ENCODE measurements at regions not wholly inside any gene's neighbourhood (a gene's known extent, or its start where the extent isn't known, plus 50 kb on each side); places are given as distances from the start of the nearest gene placed in this dataset.

- H3K36me3 Mint-ChIP-seq (ENCODE audit: unreplicated experiment) = no peaks in the 10 kb centered on the region
- no peaks in the 10 kb centered on the region for H3K9me3 Mint-ChIP-seq (ENCODE audit: unreplicated experiment)
- no peak overlapping the region for H3K4me3 Mint-ChIP-seq (ENCODE audit: unreplicated experiment)
- no peaks in the 10 kb centered on the region for H3K27me3 Mint-ChIP-seq (ENCODE audit: unreplicated experiment)
- H3K27ac Mint-ChIP-seq (ENCODE audit: unreplicated experiment) = no peak overlapping the region
- no peak for DNase-seq
- no peaks in the 10 kb centered on the region for H3K4me1 Mint-ChIP-seq (ENCODE audit: low read depth, unreplicated experiment)
- no peak for TF ChIP-seq CTCF (IDR thresholded peaks at IDR 0.05; ENCODE audit: partially characterized antibody, unreplicated experiment)
Measured at GRCh38 chrX:85499400-85499799, 119.9 kb upstream of the POF1B start.

- Mint-ChIP-seq H3K4me1 (ENCODE audit: low read depth, unreplicated experiment) (no peaks in the 10 kb centered on the region), H3K27me3 (ENCODE audit: unreplicated experiment) (no peaks in the 10 kb centered on the region), H3K27ac (ENCODE audit: unreplicated experiment) (no peak overlapping the region), H3K36me3 (ENCODE audit: unreplicated experiment) (no peaks in the 10 kb centered on the region), H3K9me3 (ENCODE audit: unreplicated experiment) (no peaks in the 10 kb centered on the region), H3K4me3 (ENCODE audit: unreplicated experiment) (no peak overlapping the region)
- no peak for DNase-seq
- TF ChIP-seq CTCF (IDR thresholded peaks at IDR 0.05; ENCODE audit: partially characterized antibody, unreplicated experiment) = no peak
Measured at GRCh38 chrX:85493821-85494220, 114.4 kb upstream of the POF1B start.

GRCh38 chrX:85454295-85454694, 74.8 kb upstream of the POF1B start:
- Mint-ChIP-seq H3K27ac (ENCODE audit: unreplicated experiment) (no peak overlapping the region), H3K27me3 (ENCODE audit: unreplicated experiment) (no peaks in the 10 kb centered on the region), H3K4me3 (ENCODE audit: unreplicated experiment) (no peak overlapping the region), H3K9me3 (ENCODE audit: unreplicated experiment) (no peaks in the 10 kb centered on the region), H3K36me3 (ENCODE audit: unreplicated experiment) (no peaks in the 10 kb centered on the region), H3K4me1 (ENCODE audit: low read depth, unreplicated experiment) (no peaks in the 10 kb centered on the region)
- DNase-seq = no peak
- TF ChIP-seq CTCF (IDR thresholded peaks at IDR 0.05; ENCODE audit: partially characterized antibody, unreplicated experiment) = no peak

- Mint-ChIP-seq H3K27me3 (ENCODE audit: unreplicated experiment) (no peaks in the 10 kb centered on the region), H3K4me1 (ENCODE audit: low read depth, unreplicated experiment) (no peaks in the 10 kb centered on the region), H3K9me3 (ENCODE audit: unreplicated experiment) (no peaks in the 10 kb centered on the region), H3K27ac (ENCODE audit: unreplicated experiment) (no peak overlapping the region), H3K36me3 (ENCODE audit: unreplicated experiment) (no peaks in the 10 kb centered on the region), H3K4me3 (ENCODE audit: unreplicated experiment) (no peak overlapping the region)
- no peak for DNase-seq
- no peak for TF ChIP-seq CTCF (IDR thresholded peaks at IDR 0.05; ENCODE audit: partially characterized antibody, unreplicated experiment)
Measured at GRCh38 chrX:85444613-85445012, 65.1 kb upstream of the POF1B start.
